Upper lobe of left lung (tissue), 4 donors: ENCODE measurements at regions not wholly inside any gene's neighbourhood (a gene's known extent, or its start where the extent isn't known, plus 50 kb on each side); places are given as distances from the start of the nearest gene placed in this dataset.

Experiments
- EP300 ChIP-seq, 4 donors: sonication (generic); formaldehyde crosslinking; IDR thresholded peaks; one replicate each; pipeline ENCODE4 v1.5.1; 2017; ENCODE audit warnings: antibody characterized with exemption in 4 of 4, control low read depth in 2 of 4
- POLR2A ChIP-seq, 4 donors: fragments of 450-650 bp; IDR thresholded peaks; one replicate each; pipeline ENCODE4 v1.5.1; 2016 to 2017; ENCODE audit warnings: antibody characterized with exemption in 4 of 4, mild to moderate bottlenecking in 2 of 4
- POLR2AphosphoS5 ChIP-seq, 2 donors: sonication (generic); formaldehyde crosslinking; IDR thresholded peaks; one replicate each; pipeline ENCODE4 v1.5.1; 2017; ENCODE audit warnings: antibody characterized with exemption in 2 of 2
- TF ChIP-seq, protein P1 (sequence below), 6 experiments: fragments of 450-650 bp in 4 of 6; fragments of 200-600 bp in 2 of 6; sonication (generic) in 2 of 6; IDR thresholded peaks; one replicate each; pipeline ENCODE4 v1.5.1; 2016 to 2019; ENCODE audit warnings: antibody characterized with exemption in 6 of 6

GRCh38 chr20:51880188-51880587, 77.9 kb upstream of the SALL4 start:
- TF ChIP-seq POLR2A (IDR thresholded peaks at IDR 0.05) (no peak), EP300 (IDR thresholded peaks at IDR 0.05) (no peak), POLR2AphosphoS5 (IDR thresholded peaks at IDR 0.05) (no peak)
- TF ChIP-seq, protein P1, sequence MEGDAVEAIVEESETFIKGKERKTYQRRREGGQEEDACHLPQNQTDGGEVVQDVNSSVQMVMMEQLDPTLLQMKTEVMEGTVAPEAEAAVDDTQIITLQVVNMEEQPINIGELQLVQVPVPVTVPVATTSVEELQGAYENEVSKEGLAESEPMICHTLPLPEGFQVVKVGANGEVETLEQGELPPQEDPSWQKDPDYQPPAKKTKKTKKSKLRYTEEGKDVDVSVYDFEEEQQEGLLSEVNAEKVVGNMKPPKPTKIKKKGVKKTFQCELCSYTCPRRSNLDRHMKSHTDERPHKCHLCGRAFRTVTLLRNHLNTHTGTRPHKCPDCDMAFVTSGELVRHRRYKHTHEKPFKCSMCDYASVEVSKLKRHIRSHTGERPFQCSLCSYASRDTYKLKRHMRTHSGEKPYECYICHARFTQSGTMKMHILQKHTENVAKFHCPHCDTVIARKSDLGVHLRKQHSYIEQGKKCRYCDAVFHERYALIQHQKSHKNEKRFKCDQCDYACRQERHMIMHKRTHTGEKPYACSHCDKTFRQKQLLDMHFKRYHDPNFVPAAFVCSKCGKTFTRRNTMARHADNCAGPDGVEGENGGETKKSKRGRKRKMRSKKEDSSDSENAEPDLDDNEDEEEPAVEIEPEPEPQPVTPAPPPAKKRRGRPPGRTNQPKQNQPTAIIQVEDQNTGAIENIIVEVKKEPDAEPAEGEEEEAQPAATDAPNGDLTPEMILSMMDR (IDR thresholded peaks at IDR 0.05): no peak
